Gastrocnemius medialis (tissue), 4 donors: ENCODE measurements at regions not wholly inside any gene's neighbourhood (a gene's known extent, or its start where the extent isn't known, plus 50 kb on each side); places are given as distances from the start of the nearest gene placed in this dataset.

Experiments
- ATAC-seq, 2 donors: fragments of 150-250 bp; one replicate each; pipeline ENCODE4 v1.9.1; 2016
- DNase-seq, 2 donors: peaks; one replicate each; pipeline ENCODE4 v3.0.0-alpha.2; 2019
- H3K27ac ChIP-seq, 4 donors: fragments of 200-600 bp; sonication (generic); 1 replicate in 1 of 4; 2 replicates in 3 of 4; pipeline ENCODE4 v1.5.1; 2016 to 2018; ENCODE audit warnings: mild to moderate bottlenecking in 2 of 4, moderate library complexity in 1 of 4
- H3K27me3 ChIP-seq, 3 donors: fragments of 200-600 bp; sonication (generic) in 2 of 3; 1 replicate in 1 of 3; 2 replicates in 2 of 3; pipeline versions ENCODE4 v1.5.1 to v1.6.0; 2016 to 2019; ENCODE audit warnings: mild to moderate bottlenecking in 1 of 3, moderate library complexity in 1 of 3
- H3K36me3 ChIP-seq, 2 donors: fragments of 200-600 bp; sonication (generic) in 1 of 2; one replicate each; pipeline ENCODE4 v1.5.1; 2017 to 2018
- H3K4me1 ChIP-seq, 2 donors: fragments of 200-600 bp; sonication (generic) in 1 of 2; one replicate each; pipeline ENCODE4 v1.5.1; 2016 to 2017; ENCODE audit warnings: mild to moderate bottlenecking in 2 of 2
- H3K4me3 ChIP-seq, 4 donors: fragments of 200-600 bp; sonication (generic) in 3 of 4; 1 replicate in 1 of 4; 2 replicates in 3 of 4; pipeline ENCODE4 v1.5.1; 2016 to 2019; ENCODE audit warnings: mild to moderate bottlenecking in 2 of 4
- H3K9me3 ChIP-seq, 3 donors: fragments of 200-600 bp; sonication (generic) in 2 of 3; 1 replicate in 1 of 3; 2 replicates in 2 of 3; pipeline ENCODE4 v1.5.1; 2016 to 2019
- CTCF ChIP-seq, 5 experiments: fragments of 450-650 bp in 3 of 5; fragments of 200-600 bp in 2 of 5; sonication (generic) in 2 of 5; IDR thresholded peaks in 4 of 5; conservative IDR thresholded peaks in 1 of 5; 1 replicate in 4 of 5; 2 replicates in 1 of 5; pipeline ENCODE4 v1.5.1; 2016 to 2019; ENCODE audit warnings: antibody characterized with exemption in 5 of 5, mild to moderate bottlenecking in 3 of 5, moderate library complexity in 3 of 5
- POLR2A ChIP-seq, 2 donors: fragments of 450-650 bp; IDR thresholded peaks; one replicate each; pipeline ENCODE4 v1.6.1; 2017; ENCODE audit warnings: antibody characterized with exemption in 2 of 2, mild to moderate bottlenecking in 2 of 2, moderate library complexity in 2 of 2
- in situ Hi-C, 4 donors: fragments of 200-750 bp; cut with MboI; loops; one replicate each; pipeline versions ENCODE4 v1.15.0 to v1.8.0; 2017; ENCODE audit warnings: low sequenced_read_pairs in 4 of 4
- intact Hi-C: fragments of 100-400 bp; cut with DNase I; formaldehyde crosslinking; loops from one replicate; pipeline ENCODE4 v1.15.1; 2023; ENCODE audit warnings: low total_unique reads

GRCh38 chr7:21023841-21024484 lies 237.3 kb upstream of the SP8 start:
- no peak for DNase-seq
- no peaks in the 10 kb centered on the region for H3K4me1 ChIP-seq
- in situ Hi-C loops (no loop called here), intact Hi-C loops (no loop called here)
- H3K4me3 ChIP-seq: no peak overlapping the region
- no peak overlapping the region for H3K27ac ChIP-seq
- no peaks in the 10 kb centered on the region for H3K36me3 ChIP-seq
- ATAC-seq: no peak
- H3K9me3 ChIP-seq: no peaks in the 10 kb centered on the region
- TF ChIP-seq CTCF (IDR thresholded peaks at IDR 0.05 in 4 of 5, conservative IDR thresholded peaks at IDR 0.05 in 1 of 5) (no peak), POLR2A (IDR thresholded peaks at IDR 0.05) (no peak)
- no peaks in the 10 kb centered on the region for H3K27me3 ChIP-seq

- Histone ChIP-seq H3K36me3 (no peaks in the 10 kb centered on the region), H3K9me3 (no peaks in the 10 kb centered on the region), H3K4me1 (no peaks in the 10 kb centered on the region), H3K4me3 (no peak overlapping the region), H3K27me3 (no peaks in the 10 kb centered on the region), H3K27ac (no peak overlapping the region)
- no peak for ATAC-seq
- TF ChIP-seq POLR2A (IDR thresholded peaks at IDR 0.05) (no peak), CTCF (IDR thresholded peaks at IDR 0.05 in 4 of 5, conservative IDR thresholded peaks at IDR 0.05 in 1 of 5) (no peak)
- intact Hi-C loops (no loop called here), in situ Hi-C loops (no loop called here)
- DNase-seq: no peak
Measured at GRCh38 chr7:21024485-21024867, 237.8 kb upstream of the SP8 start.

- Histone ChIP-seq H3K4me3 (no peak overlapping the region), H3K27me3 (no peaks in the 10 kb centered on the region), H3K4me1 (no peaks in the 10 kb centered on the region), H3K9me3 (no peaks in the 10 kb centered on the region), H3K36me3 (no peaks in the 10 kb centered on the region), H3K27ac (no peak overlapping the region)
- ATAC-seq (no peak), DNase-seq (no peak)
- TF ChIP-seq POLR2A (IDR thresholded peaks at IDR 0.05): no peak
- no peak for TF ChIP-seq CTCF (IDR thresholded peaks at IDR 0.05 in 4 of 5, conservative IDR thresholded peaks at IDR 0.05 in 1 of 5)
- intact Hi-C loops: no loop called here
- in situ Hi-C loops: no loop called here
Measured at GRCh38 chr7:21028186-21028585, 241.5 kb upstream of the SP8 start.

- Histone ChIP-seq H3K4me1 (no peaks in the 10 kb centered on the region), H3K36me3 (no peaks in the 10 kb centered on the region), H3K27ac (no peak overlapping the region), H3K27me3 (no peaks in the 10 kb centered on the region), H3K4me3 (no peak overlapping the region), H3K9me3 (no peaks in the 10 kb centered on the region)
- in situ Hi-C loops: no loop called here
- DNase-seq (no peak), ATAC-seq (no peak)
- no peak for TF ChIP-seq CTCF (IDR thresholded peaks at IDR 0.05 in 4 of 5, conservative IDR thresholded peaks at IDR 0.05 in 1 of 5)
- no peak for TF ChIP-seq POLR2A (IDR thresholded peaks at IDR 0.05)
- intact Hi-C loops: no loop called here
Measured at GRCh38 chr7:21028599-21028998, 241.9 kb upstream of the SP8 start.

- in situ Hi-C loops (no loop called here), intact Hi-C loops (no loop called here)
- no peaks in the 10 kb centered on the region for H3K36me3 ChIP-seq
- ATAC-seq: no peak
- H3K27ac ChIP-seq: no peak overlapping the region
- no peaks in the 10 kb centered on the region for H3K27me3 ChIP-seq
- DNase-seq: no peak
- H3K4me3 ChIP-seq: no peak overlapping the region
- H3K9me3 ChIP-seq: no peaks in the 10 kb centered on the region
- TF ChIP-seq CTCF (IDR thresholded peaks at IDR 0.05 in 4 of 5, conservative IDR thresholded peaks at IDR 0.05 in 1 of 5) (no peak), POLR2A (IDR thresholded peaks at IDR 0.05) (no peak)
- H3K4me1 ChIP-seq: no peaks in the 10 kb centered on the region
Measured at GRCh38 chr7:21029006-21029405, 242.3 kb upstream of the SP8 start.
